Left lung (tissue), 4 donors: ENCODE measurements at regions not wholly inside any gene's neighbourhood (a gene's known extent, or its start where the extent isn't known, plus 50 kb on each side); places are given as distances from the start of the nearest gene placed in this dataset.

Experiments used
- ATAC-seq: fragments of 200-7000 bp; cut with Tn5 transposase; one replicate; pipeline ENCODE4 v1.9.1; 2020; ENCODE audit warnings: moderate library complexity
- DNase-seq, 4 donors: peaks; one replicate each; pipeline ENCODE4 v3.0.0-alpha.2; 2013 to 2020
- H3K27ac ChIP-seq, 2 donors: fragments of 200-600 bp; sonication (generic) in 1 of 2; one replicate each; pipeline versions ENCODE4 v1.5.0 to v1.8.0; 2020 to 2021
- H3K27me3 ChIP-seq, 2 donors: fragments of 200-600 bp; sonication (generic) in 1 of 2; one replicate each; pipeline versions ENCODE4 v1.5.0 to v1.8.0; 2020 to 2021
- H3K36me3 ChIP-seq, 2 donors: fragments of 200-600 bp; sonication (generic) in 1 of 2; one replicate each; pipeline versions ENCODE4 v1.5.0 to v1.8.0; 2020 to 2021
- H3K4me1 ChIP-seq, 2 donors: fragments of 200-600 bp; one replicate each; pipeline ENCODE4 v1.8.0; 2021
- H3K4me3 ChIP-seq, 2 donors: fragments of 200-600 bp; sonication (generic) in 1 of 2; one replicate each; pipeline versions ENCODE4 v1.5.0 to v1.8.0; 2020 to 2021; ENCODE audit warnings: mild to moderate bottlenecking in 1 of 2
- H3K9me3 ChIP-seq, 2 donors: fragments of 200-600 bp; sonication (generic) in 1 of 2; one replicate each; pipeline versions ENCODE4 v1.5.0 to v1.8.0; 2020 to 2021
- intact Hi-C, 2 donors: fragments of 100-400 bp; cut with DNase I; formaldehyde crosslinking; loops; one replicate each; pipeline versions ENCODE4 v1.11.2 to v1.14.2; 2022
- TF ChIP-seq, protein P1 (sequence below), 2 donors: fragments of 200-600 bp; sonication (generic) in 1 of 2; IDR thresholded peaks; one replicate each; pipeline versions ENCODE4 v1.5.0 to v1.8.0; 2021; ENCODE audit warnings: antibody characterized with exemption in 2 of 2
- donor health status: DM: no; HTN: yes; CAD: no.
- donor health status: DM: no; HTN: no; CAD: no.

DNA sequence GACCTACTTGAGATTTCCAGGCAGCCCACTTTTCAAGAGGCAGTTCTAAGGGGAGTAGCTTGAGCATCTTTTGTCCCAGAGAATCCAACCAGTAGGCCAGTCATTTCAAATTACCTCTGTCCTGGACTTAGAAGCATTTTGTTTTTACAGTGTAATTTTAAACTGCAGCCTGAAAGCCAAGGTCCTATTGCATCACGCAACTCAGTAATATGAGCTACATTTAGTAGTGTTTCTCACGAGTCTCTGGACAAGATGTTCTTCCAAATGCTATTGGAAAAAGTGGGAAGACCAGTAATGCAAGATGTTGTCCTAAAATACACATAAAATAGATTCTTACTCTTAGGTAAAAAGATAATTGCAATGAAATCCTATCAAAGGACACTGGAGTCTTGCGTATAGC, 182.5 kb upstream of the ARX start:
- intact Hi-C loops = no loop called here
- H3K27me3 ChIP-seq = no peaks in the 10 kb centered on the region
- DNase-seq (no peak), ATAC-seq (no peak)
- TF ChIP-seq, protein P1, sequence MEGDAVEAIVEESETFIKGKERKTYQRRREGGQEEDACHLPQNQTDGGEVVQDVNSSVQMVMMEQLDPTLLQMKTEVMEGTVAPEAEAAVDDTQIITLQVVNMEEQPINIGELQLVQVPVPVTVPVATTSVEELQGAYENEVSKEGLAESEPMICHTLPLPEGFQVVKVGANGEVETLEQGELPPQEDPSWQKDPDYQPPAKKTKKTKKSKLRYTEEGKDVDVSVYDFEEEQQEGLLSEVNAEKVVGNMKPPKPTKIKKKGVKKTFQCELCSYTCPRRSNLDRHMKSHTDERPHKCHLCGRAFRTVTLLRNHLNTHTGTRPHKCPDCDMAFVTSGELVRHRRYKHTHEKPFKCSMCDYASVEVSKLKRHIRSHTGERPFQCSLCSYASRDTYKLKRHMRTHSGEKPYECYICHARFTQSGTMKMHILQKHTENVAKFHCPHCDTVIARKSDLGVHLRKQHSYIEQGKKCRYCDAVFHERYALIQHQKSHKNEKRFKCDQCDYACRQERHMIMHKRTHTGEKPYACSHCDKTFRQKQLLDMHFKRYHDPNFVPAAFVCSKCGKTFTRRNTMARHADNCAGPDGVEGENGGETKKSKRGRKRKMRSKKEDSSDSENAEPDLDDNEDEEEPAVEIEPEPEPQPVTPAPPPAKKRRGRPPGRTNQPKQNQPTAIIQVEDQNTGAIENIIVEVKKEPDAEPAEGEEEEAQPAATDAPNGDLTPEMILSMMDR (IDR thresholded peaks at IDR 0.05) = no peak
- no peak overlapping the region for H3K27ac ChIP-seq
- no peaks in the 10 kb centered on the region for H3K36me3 ChIP-seq
- H3K4me3 ChIP-seq = no peak overlapping the region
- no peaks in the 10 kb centered on the region for H3K4me1 ChIP-seq
- H3K9me3 ChIP-seq = no peaks in the 10 kb centered on the region

DNA sequence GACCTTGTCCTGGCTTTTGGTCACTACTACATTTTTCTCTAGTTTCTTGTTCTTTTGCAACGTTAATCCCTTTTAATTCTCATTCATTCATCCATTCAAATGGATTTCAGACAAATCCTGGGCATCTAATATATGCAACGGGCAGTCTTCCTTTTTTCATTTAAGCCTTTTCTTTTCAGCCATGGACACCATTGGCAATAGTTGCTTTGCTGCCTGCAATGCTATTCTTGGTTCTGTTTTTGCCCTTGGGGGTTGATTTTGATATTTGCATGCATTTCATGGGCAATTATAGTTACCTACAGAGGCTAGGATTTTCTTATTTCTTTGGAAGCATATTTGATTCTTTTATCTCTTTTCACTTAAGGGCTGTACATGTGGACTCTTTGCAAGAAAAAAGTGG, 180.5 kb upstream of the ARX start:
- Histone ChIP-seq H3K36me3 (no peaks in the 10 kb centered on the region), H3K27me3 (no peaks in the 10 kb centered on the region), H3K4me1 (no peaks in the 10 kb centered on the region), H3K27ac (no peak overlapping the region), H3K9me3 (no peaks in the 10 kb centered on the region), H3K4me3 (no peak overlapping the region)
- intact Hi-C loops = no loop called here
- DNase-seq (no peak), ATAC-seq (no peak)
- TF ChIP-seq, protein P1 (IDR thresholded peaks at IDR 0.05) = no peak

DNA sequence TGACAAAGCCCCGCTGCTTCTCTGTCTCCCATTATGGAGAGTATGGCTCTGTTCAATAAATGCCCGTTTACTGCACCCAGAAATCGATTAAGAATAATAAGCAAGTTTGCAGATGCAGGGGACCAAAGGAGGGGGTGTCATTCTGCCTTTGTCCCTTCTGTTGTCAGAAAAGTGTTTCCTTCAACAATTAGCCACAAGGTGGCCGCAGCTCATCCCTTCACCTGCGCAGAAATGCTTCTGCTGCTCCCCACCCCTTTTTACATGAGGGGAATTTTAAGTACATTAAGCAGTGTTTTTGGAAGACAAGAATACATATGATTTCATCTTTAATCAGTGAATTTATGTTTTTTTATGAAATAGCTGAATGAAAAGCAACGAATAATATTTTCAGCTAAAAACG, 175.6 kb upstream of the ARX start:
- DNase-seq (no peak), ATAC-seq (no peak)
- H3K9me3 ChIP-seq = no peaks in the 10 kb centered on the region
- intact Hi-C loops = no loop called here
- H3K4me3 ChIP-seq = no peak overlapping the region
- H3K36me3 ChIP-seq = no peaks in the 10 kb centered on the region
- TF ChIP-seq, protein P1 (IDR thresholded peaks at IDR 0.05) = no peak
- H3K27me3 ChIP-seq = no peaks in the 10 kb centered on the region
- no peaks in the 10 kb centered on the region for H3K4me1 ChIP-seq
- no peak overlapping the region for H3K27ac ChIP-seq

DNA sequence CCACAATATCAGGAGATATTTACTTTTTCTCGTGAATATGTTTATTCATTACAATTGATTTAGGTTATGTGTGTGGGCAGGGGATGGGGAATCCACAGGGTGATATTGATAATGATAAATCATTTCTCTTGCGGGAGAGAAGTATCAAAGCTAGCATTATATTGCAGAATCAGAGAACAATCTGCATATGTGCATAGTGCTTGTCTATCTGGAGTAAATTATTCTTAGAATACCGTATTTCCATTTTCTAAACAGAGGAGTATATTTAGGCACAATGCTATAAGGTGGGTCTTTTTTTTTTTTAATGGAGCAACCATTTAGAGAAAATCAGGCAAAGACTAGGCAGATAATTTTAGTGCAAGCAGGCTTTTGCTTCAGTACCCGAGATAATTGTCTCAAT, 166.0 kb upstream of the ARX start:
- TF ChIP-seq, protein P1 (IDR thresholded peaks at IDR 0.05) = no peak
- no peaks in the 10 kb centered on the region for H3K4me1 ChIP-seq
- no peak overlapping the region for H3K27ac ChIP-seq
- ATAC-seq = no peak
- H3K27me3 ChIP-seq = no peaks in the 10 kb centered on the region
- H3K4me3 ChIP-seq = no peak overlapping the region
- no peak for DNase-seq
- H3K36me3 ChIP-seq = no peaks in the 10 kb centered on the region
- H3K9me3 ChIP-seq = no peaks in the 10 kb centered on the region
- intact Hi-C loops = no loop called here

DNA sequence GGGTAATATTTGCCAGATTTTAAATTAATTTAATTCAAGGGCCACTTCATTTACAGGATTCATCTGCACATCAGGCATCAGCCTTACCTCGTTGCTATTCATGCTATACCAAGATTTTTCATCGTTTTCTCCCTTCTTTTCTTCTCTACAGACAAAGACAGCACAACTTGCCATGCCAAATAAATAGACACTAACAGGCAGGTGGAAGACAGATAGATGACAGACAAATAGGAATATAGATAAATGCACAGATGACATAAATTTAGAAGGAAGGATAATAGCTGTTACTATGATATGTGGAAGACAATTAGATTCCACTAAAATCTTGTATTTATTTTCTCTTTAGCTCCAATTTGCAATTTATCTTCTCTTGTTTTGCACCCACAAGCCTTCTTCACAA, 164.5 kb upstream of the ARX start:
- H3K9me3 ChIP-seq = no peaks in the 10 kb centered on the region
- no peak overlapping the region for H3K4me3 ChIP-seq
- no peak overlapping the region for H3K27ac ChIP-seq
- no peaks in the 10 kb centered on the region for H3K4me1 ChIP-seq
- H3K36me3 ChIP-seq = no peaks in the 10 kb centered on the region
- ATAC-seq (no peak), DNase-seq (no peak)
- TF ChIP-seq, protein P1 (IDR thresholded peaks at IDR 0.05) = no peak
- intact Hi-C loops = no loop called here
- H3K27me3 ChIP-seq = no peaks in the 10 kb centered on the region
